ENCODE measurements at regions not wholly inside any gene's neighbourhood (a gene's known extent, or its start where the extent isn't known, plus 50 kb on each side); places are given as distances from the start of the nearest gene placed in this dataset.

- TF ChIP-seq POLR2A (IDR thresholded peaks at IDR 0.05; ENCODE audit: low read length): no peak
- no peak for TF ChIP-seq GATA1 (IDR thresholded peaks at IDR 0.05; ENCODE audit: low read depth, low read length)
Observed at GRCh38 chr2:217511850-217512249, 490.9 kb downstream of the TNS1 start.
